Dermis microvascular lymphatic vessel endothelial cell (primary cell): ENCODE measurements at regions not wholly inside any gene's neighbourhood (a gene's known extent, or its start where the extent isn't known, plus 50 kb on each side); places are given as distances from the start of the nearest gene placed in this dataset.
"Not testable (repeated sequence)": the region's sequence is repeated elsewhere in the genome, so short reads cannot be mapped to it uniquely, and the experiment has no call there.

Experiments
- DNase-seq, 2 donors: peaks; one replicate each; pipeline versions ENCODE4 v3.0.0 to v3.0.0-alpha.2; 2010; ENCODE audit warnings: low read depth in 2 of 2

GRCh38 chr7:77484785-77485184 lies 52.3 kb upstream of the PTPN12 start:
- no peak for DNase-seq

DNA sequence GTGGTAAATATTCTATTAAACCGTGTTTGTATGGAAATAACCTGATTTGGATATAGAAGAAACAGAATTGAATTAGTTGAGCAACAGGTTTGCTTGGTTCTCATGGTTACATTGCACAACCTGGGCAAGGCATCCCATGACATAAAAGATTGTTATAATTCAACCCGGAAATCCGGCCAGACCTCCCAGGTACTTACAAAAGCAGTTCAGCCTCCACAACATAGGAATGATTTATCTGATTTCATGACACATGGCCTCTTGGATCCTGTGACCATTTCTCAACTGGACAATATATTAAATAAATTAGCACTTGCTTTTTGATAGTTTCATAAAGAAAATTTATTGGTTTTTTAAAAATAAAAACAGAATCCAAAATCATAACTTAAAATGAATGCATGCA lies 55.1 kb upstream of the PTPN12 start:
- peak in 1 of 2 donors; percentile 71 for DNase-seq

- DNase-seq = no peak
Measured at GRCh38 chr7:77481615-77482014, 55.5 kb upstream of the PTPN12 start.

DNA sequence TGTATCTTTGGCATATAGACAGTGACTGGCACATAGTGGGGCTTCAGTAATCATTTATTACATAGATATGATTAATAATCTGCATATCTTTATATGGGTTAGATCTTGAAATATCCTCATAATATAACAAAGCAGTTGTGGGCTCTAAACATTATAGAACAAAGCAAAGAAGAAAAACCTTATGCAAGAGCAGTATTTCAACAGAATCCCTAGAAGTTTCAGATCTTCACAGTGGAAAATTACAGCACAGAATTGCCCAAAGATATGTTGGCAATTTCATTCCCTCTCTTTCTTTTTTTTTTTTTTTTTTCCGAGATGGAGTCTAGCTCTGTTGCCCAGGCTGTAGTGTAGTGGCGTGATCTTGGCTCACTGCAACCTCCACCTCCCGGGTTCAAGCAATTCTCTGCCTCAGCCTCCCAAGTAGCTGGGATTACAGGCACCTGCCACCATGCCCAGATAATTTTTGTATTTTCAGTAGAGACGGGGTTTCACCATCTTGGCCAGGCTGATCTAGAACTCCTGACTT lies 56.9 kb upstream of the PTPN12 start:
- DNase-seq = not testable (repeated sequence)

DNA sequence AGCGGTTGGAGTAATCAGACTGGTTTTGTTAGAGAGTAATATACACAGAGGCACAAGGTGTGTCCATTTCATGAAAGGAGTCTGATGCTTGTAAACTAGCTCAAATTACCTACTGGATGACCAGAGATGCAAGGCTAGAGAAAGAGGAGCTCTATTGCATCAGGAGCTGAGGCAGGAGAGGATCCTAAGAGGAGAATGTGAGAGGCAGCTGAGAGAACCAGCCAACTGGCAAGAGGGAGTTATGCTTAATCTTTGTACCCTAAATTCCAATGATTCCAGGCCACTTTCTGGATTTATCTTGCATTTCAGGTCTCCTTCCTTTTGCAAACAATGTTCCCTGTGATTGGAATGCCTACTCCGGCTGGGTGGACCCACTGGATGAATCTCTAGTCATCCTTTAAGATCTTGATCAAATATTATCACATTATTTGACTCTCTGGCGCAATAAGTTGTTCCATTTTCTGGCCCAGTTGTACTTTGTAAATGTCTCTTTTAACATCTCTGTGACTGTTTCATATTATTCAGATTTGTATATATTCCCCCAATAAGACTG lies 57.5 kb upstream of the PTPN12 start:
- DNase-seq = no peak

DNA sequence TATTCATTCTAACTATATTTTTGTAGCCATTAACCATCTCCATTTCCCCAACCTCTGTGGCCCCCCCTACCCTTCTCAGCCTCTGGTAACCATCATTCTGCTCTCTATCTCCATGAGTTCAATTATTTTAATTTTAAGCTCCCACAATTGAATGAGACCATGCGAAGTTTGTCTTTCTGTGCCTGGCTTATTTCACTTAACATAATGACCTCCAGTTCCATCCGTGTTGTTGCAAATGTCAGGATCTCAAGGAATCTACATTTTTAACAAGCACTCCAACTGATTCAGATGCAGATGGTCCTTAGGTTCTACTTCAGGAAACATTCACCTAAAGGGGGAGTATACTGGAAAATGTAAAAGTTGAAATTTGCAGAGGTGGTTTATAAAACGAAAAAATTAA lies 60.2 kb upstream of the PTPN12 start:
- DNase-seq = no peak

DNA sequence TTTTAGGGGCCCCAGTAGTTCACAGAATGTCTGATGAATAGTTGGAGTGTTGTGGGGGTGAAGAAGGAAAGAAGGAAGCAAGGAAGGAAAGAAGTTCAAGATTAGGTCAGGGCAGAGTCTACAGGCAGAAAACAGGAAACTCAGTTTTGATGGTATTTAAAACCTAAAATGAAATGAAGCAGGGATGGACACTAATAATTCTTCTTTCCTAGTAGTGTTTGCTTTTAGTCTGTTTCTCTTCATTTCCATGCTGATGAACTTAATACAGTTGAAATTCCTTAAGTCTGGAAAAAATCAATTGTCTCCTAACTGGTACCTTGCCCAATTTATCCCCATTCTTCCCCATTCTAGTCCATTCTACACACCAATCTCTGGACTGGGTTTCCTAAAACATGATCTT lies 59.0 kb upstream of the GSAP start:
- no peak for DNase-seq

DNA sequence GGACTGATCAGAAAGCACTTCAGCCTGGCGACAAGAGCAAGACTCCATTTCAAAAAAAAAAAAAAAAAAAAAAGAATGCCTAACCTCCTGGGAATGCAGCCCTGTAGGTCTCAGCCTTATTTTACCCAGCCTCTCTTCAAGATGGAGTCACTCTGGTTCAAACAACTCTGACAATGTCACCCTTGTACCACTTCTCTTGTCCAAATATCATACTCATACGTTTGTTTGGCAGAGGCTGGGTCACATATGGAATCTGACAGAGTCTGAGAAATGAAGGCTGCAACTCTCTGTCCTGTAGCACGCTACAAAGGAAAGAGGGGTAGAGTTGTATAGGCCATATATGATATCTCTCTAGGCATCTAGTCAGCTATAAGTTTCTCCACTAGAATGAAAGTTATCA lies 58.6 kb upstream of the GSAP start:
- no peak for DNase-seq

- no peak for DNase-seq
Measured at GRCh38 chr7:77473229-77474005, 57.3 kb upstream of the GSAP start.

DNA sequence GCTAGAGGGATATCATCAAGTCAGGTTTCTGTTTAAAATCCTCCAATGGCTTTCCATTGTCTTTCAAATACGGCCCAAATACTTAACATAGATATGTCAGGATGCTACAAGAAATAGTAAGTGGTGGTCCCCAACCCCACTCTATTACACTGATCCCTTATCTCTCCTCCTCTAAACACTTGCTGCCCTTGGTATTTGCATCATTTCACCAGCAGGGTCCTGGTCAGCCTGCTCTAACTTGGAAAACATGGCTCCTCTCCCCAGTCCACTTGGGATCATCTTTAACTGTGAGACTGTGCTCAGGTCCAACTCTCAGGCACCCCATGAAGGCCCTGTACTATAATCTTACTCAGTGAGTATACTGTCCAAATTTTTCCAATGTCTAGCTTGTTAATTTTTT lies 53.8 kb upstream of the GSAP start:
- DNase-seq = no peak

- DNase-seq = no peak
Measured at GRCh38 chr7:77467408-77467807, 51.3 kb upstream of the GSAP start.

DNA sequence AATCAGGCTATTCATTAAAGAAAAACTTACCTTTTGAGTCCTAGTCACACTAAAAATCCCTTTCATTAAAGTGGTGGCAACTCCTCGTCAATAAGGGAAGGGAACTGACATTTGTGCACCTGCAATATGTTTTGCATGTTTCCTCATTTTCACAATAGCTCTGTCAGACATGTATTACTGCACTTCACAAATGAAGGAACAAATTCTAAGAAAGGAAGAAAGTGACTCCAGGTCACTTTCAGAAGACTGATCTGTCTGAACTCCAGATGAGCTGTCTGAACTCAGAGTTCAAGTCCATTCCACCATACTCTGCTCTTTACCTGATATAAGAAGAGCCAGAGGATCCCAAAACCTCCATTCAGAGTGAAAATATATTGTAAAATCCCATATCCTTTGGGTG lies 50.3 kb upstream of the GSAP start:
- DNase-seq = no peak
